Muscle of back (tissue), 3 donors: ENCODE measurements at regions not wholly inside any gene's neighbourhood (a gene's known extent, or its start where the extent isn't known, plus 50 kb on each side); places are given as distances from the start of the nearest gene placed in this dataset.
"Not testable (repeated sequence)": the region's sequence is repeated elsewhere in the genome, so short reads cannot be mapped to it uniquely, and the experiment has no call there.

Experiments
- DNase-seq, 3 donors: peaks; one replicate each; pipeline versions ENCODE4 v3.0.0 to v3.0.0-alpha.2; 2013

GRCh38 chr9:6160579-6160978 is 55.0 kb upstream of the IL33 start:
- no peak for DNase-seq

GRCh38 chr9:6153425-6153824 is 62.2 kb upstream of the IL33 start:
- no peak for DNase-seq

- DNase-seq, result no peak
Observed at GRCh38 chr9:6152788-6153187, 62.8 kb upstream of the IL33 start.

GRCh38 chr9:6150483-6150882 is 65.1 kb upstream of the IL33 start:
- no peak for DNase-seq

GRCh38 chr9:6149315-6149714 is 66.3 kb upstream of the IL33 start:
- DNase-seq, result peak in 1 of 3 donors; percentile 7

GRCh38 chr9:6147846-6148245 is 67.8 kb upstream of the IL33 start:
- no peak for DNase-seq

- no peak for DNase-seq
Observed at GRCh38 chr9:6144947-6145346, 70.7 kb upstream of the IL33 start.

- DNase-seq, result no peak
Observed at GRCh38 chr9:6142799-6143454, 72.7 kb upstream of the IL33 start.

- DNase-seq, result not testable (repeated sequence)
Observed at GRCh38 chr9:6135780-6136179, 79.8 kb upstream of the IL33 start.

- no peak for DNase-seq
Observed at GRCh38 chr9:6134661-6135180, 80.9 kb upstream of the IL33 start.

GRCh38 chr9:6133346-6134063 is 82.1 kb upstream of the IL33 start:
- DNase-seq, result no peak

GRCh38 chr9:6132650-6133049 is 83.0 kb upstream of the IL33 start:
- no peak for DNase-seq

- no peak for DNase-seq
Observed at GRCh38 chr9:6128030-6128429, 87.6 kb upstream of the IL33 start.

GRCh38 chr9:6126377-6126776 is 89.2 kb upstream of the IL33 start:
- DNase-seq, result no peak

- DNase-seq, result peak in 1 of 3 donors; percentile 2
Observed at GRCh38 chr9:6123416-6123815, 92.2 kb upstream of the IL33 start.

GRCh38 chr9:6121707-6122106 is 93.9 kb upstream of the IL33 start:
- no peak for DNase-seq

- no peak for DNase-seq
Observed at GRCh38 chr9:6114424-6114823, 99.0 kb upstream of the RANBP6 start.

GRCh38 chr9:6113819-6114218 is 98.4 kb upstream of the RANBP6 start:
- no peak for DNase-seq

- DNase-seq, result no peak
Observed at GRCh38 chr9:6113312-6113711, 97.9 kb upstream of the RANBP6 start.

- DNase-seq, result no peak
Observed at GRCh38 chr9:6109986-6110385, 94.6 kb upstream of the RANBP6 start.

- DNase-seq, result no peak
Observed at GRCh38 chr9:6109571-6109970, 94.1 kb upstream of the RANBP6 start.

GRCh38 chr9:6106711-6107339 is 91.4 kb upstream of the RANBP6 start:
- peak; percentile 6 to 33 (median 10) for DNase-seq

- no peak for DNase-seq
Observed at GRCh38 chr9:6105738-6106137, 90.3 kb upstream of the RANBP6 start.
